ENCODE measurements at regions not wholly inside any gene's neighbourhood (a gene's known extent, or its start where the extent isn't known, plus 50 kb on each side); places are given as distances from the start of the nearest gene placed in this dataset.
"Not testable (repeated sequence)": the region's sequence is repeated elsewhere in the genome, so short reads cannot be mapped to it uniquely, and the experiment has no call there.

DNA sequence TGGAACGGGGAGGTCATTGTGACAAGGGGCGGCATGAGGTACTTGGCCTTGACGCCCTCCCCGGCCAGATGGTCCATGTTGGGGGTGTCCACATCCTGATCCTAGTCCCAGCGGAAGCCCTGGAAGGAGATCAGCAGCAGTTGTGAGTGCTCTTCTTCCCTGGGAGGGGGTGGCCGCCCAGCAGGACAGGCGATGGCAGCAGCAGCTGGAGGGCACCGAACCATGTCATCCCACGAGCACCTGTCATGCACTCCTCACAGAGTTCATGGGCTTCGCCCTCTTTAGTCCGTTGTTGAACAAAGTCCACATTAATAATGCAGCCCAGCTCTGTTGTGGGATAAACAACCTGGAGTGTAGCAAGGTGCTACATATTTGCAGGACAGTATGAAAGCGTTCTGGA is 130.7 kb downstream of the UNC93B1 start:
- not testable (repeated sequence) for DNase-seq (ENCODE audit: low spot score)

DNA sequence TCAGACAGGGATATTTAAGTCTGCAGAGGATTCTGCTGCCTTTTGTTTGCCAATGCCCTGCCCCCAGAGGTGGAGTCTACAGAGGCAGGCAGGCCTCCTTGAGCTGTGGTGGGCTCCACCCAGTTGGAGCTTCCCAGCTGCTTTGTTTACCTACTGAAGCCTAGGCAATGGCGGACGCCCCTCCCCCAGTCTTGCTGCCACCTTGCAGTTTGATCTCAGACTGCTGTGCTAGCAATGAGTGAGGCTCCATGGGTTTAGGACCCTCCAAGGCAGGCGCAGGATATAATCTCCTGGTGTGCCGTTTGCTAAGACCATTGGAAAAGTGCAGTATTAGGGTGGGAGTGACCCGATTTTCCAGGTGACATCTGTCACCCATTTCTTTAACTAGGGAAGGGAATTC is 132.7 kb downstream of the UNC93B1 start:
- not testable (repeated sequence) for DNase-seq (ENCODE audit: low spot score)

GRCh38 chr11:67862896-67863295 is 141.0 kb downstream of the UNC93B1 start:
- not testable (repeated sequence) for DNase-seq (ENCODE audit: low spot score)

- DNase-seq (ENCODE audit: low spot score), result not testable (repeated sequence)
These were observed 144.3 kb downstream of the UNC93B1 start for GRCh38 chr11:67859513-67860161.

- not testable (repeated sequence) for DNase-seq (ENCODE audit: low spot score)
These were observed 153.2 kb downstream of the UNC93B1 start for GRCh38 chr11:67850747-67851146.

DNA sequence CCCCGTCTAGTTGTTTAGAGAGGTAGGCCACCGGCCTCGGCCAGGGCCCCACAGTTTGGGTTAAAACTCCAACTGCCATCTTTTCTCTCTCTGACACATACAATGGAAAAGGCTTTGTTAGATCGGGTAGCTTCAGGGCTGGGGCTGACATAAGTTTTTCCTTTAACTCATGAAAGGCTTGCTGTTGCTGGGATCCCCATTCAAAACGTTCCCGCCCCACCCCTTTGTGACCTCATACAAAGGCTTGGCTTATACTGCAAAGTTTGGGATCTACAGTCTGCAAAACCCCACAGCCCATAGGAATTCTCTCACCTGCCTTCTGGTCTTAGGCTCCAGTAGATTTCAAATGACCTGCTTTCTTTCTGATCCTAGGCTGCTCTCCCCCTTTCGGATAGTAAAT is 154.1 kb downstream of the UNC93B1 start:
- DNase-seq (ENCODE audit: low spot score), result not testable (repeated sequence)

GRCh38 chr11:67847896-67848875 is 155.7 kb downstream of the UNC93B1 start:
- not testable (repeated sequence) for DNase-seq (ENCODE audit: low spot score)

- not testable (repeated sequence) for DNase-seq (ENCODE audit: low spot score)
These were observed 157.6 kb downstream of the UNC93B1 start for GRCh38 chr11:67846303-67846702.

- not testable (repeated sequence) for DNase-seq (ENCODE audit: low spot score)
These were observed 158.6 kb downstream of the UNC93B1 start for GRCh38 chr11:67845296-67845695.

GRCh38 chr11:67840599-67840998 is 163.3 kb downstream of the UNC93B1 start:
- DNase-seq (ENCODE audit: low spot score), result not testable (repeated sequence)

DNA sequence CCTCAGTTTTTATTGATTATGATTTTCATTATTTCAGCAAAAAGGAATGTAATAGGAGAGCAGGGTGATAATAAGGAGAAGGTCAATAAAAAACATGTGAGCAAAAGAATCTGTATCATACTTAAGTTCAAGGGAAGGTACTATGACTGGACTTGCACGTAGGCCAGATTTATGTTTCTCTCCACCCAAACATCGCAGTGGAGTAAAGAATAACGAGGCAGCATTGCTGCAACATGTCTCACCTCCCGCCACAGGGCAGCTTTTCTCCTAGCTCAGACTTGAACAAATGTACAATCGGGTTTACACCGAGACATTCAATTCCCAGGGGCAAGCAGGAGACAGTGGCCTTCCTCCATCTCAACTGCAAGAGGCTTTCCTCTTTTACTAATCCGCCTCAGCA is 155.7 kb upstream of the ALDH3B2 start:
- DNase-seq (ENCODE audit: low spot score), result not testable (repeated sequence)

- not testable (repeated sequence) for DNase-seq (ENCODE audit: low spot score)
These were observed 152.5 kb upstream of the ALDH3B2 start for GRCh38 chr11:67826951-67827296.

DNA sequence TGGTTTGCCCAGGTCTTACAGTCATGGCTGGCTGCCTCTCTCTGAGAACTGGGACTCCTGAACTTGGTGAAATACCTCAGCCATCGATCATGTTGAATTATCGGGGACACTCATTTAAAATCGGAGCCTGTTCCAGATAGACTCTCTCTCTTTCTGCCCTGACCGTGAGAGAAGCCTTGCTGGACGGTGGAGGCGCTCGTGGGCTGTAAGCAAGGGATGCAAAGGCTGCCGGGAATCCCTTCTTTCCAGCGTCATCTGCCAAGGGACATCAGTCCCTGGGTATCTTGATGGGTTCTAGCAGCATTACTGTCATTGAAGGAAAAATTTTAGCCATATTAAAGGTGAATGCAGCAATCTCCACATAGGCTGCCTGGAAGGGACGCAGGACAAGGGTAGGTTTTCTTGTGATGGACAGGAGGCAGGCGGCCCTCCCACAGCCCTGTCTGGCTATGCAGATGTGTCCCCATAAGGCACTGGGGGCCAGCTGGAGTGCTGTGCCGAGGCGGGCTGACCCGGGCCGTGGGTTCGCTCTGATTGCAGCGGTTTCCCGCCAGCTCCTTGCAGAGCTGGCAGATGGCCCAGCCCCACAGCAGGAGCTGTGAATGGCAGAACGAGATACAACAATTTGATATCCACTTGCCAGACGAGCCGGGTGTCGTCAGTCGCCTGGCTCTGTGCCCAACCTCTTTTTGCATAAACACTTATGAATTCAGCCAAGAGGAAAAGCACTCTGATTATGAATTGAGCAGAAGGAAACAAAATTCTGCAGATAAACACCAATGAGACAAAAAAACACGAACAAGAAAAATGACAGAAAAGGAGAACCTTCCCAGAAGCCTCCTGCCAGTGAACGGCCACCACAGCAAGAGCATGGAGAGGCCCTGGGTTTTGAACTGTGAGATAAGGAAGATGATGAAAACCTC is 151.9 kb upstream of the ALDH3B2 start:
- DNase-seq (ENCODE audit: low spot score), result peak; percentile 4

- not testable (repeated sequence) for DNase-seq (ENCODE audit: low spot score)
These were observed 150.4 kb upstream of the ALDH3B2 start for GRCh38 chr11:67824861-67825260.

DNA sequence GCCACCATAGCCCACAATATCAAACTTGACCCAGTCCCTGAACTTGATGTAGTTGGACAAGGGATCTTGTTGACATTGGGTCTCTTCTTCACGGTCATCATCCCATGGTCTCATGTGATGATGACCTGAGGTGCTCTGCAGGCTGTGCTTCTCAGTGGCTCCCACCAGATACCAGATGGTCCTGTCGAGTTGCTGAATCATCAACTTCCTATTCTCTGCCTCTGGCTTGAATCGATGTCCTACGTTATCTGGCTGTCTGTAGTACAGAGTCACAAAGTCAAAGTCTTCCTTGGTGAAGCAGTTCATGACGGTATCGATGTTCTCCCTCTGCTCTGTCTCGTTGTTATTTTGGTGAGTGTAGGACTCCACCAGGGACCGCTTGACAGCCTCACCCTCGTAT is 145.7 kb upstream of the ALDH3B2 start:
- no peak for DNase-seq (ENCODE audit: low spot score)

DNA sequence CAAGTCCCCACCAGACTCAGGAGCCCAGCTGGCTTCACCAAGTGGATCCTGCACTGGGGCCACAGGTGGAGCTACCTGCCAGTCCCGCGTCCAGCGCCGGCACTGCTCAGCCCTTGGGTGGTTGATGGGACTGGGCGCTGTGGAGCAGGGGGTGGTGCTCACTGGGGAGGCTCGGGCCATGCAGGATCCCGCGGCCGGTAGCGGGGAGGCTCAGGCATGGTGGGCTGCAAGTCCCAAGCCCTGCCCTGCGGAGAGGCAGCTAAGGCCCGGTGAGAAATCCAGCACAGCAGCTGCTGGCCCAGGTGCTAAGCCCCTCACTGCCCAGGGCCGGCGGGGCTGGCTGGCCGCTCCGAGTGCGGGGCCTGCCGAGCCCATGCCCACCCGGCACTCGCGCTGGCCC is 143.1 kb upstream of the ALDH3B2 start:
- not testable (repeated sequence) for DNase-seq (ENCODE audit: low spot score)

DNA sequence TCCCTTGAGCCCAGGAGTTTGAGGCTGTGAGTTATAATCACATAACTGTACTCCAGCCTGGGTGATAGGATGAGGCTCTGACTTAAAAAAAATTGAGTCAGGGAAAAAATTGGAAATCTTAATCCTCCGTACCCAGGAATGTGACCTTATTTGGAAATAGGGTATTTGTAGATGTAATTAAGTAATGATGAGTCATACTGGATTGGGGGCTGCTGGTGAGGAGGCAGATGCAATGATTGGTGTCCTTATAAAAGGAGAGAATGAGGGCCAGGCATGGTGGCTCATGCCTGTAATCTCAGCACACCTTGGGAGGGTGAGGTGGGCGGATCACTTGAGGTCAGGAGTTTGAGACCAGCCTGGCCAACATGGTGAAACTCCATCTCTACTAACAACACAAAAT is 134.9 kb upstream of the ALDH3B2 start:
- not testable (repeated sequence) for DNase-seq (ENCODE audit: low spot score)

DNA sequence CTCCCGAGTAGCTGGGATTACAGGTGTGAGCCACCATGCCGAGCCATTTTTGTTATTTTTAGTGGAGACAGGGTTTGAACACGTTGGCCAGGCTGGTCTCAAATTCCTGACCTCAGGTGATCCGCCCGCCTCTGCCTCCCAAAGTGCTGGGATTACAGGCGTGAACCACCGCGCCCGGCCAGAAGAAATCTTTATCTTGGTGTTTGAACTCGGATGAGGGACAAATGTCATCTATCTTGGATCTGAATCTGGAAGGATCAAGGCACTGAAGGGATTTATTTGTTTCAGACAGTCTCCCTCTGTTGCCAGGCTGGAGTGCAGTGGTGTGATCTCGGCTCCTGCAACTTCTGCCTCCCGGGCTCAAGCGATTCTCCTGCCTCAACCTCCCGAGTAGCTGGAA is 133.5 kb upstream of the ALDH3B2 start:
- DNase-seq (ENCODE audit: low spot score), result not testable (repeated sequence)

DNA sequence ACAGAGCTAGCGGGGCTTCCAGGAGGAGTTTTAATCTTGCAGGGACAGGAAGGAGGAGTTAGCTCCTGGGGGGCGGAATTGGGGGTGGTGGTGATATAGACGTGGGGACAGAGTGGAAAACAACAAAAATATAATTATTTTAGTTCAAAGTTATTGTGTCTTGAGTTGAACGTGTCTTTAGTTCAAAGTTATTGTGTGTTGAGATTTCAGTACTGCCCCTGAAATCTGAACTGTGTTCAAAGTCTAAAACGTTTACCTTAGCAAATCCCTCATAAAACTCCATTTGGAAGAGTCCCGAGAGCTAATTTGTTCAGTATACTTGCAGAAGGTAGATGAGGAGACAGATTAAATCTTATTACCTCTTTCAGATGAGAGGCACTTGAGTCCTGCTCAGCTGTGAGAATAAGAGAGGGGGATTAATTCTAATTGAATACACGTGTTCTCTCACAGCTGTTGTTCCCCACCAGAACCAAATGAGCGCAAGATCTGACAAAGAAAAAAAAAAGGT is 132.4 kb upstream of the ALDH3B2 start:
- not testable (repeated sequence) for DNase-seq (ENCODE audit: low spot score)

DNA sequence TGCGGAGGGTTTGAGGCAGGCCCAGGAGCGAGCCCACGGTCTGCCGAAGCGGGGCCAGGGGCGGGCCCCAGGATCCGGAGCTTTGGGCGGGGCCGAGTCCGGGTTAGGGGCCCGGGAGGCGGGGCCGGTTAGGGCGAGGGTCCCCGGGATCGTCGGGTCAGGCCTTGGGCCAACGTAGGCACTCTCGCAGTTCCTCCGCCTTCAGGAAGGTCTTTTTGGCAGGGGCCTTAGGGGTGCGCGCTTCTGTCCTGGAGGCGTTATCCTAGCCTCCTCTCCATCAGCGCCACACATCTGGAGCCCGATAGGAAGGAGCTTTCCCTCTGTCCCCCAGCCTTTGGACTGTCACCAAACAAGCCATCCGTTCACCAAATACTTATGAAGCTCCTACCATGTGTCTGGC is 131.8 kb upstream of the ALDH3B2 start:
- DNase-seq (ENCODE audit: low spot score), result not testable (repeated sequence)

DNA sequence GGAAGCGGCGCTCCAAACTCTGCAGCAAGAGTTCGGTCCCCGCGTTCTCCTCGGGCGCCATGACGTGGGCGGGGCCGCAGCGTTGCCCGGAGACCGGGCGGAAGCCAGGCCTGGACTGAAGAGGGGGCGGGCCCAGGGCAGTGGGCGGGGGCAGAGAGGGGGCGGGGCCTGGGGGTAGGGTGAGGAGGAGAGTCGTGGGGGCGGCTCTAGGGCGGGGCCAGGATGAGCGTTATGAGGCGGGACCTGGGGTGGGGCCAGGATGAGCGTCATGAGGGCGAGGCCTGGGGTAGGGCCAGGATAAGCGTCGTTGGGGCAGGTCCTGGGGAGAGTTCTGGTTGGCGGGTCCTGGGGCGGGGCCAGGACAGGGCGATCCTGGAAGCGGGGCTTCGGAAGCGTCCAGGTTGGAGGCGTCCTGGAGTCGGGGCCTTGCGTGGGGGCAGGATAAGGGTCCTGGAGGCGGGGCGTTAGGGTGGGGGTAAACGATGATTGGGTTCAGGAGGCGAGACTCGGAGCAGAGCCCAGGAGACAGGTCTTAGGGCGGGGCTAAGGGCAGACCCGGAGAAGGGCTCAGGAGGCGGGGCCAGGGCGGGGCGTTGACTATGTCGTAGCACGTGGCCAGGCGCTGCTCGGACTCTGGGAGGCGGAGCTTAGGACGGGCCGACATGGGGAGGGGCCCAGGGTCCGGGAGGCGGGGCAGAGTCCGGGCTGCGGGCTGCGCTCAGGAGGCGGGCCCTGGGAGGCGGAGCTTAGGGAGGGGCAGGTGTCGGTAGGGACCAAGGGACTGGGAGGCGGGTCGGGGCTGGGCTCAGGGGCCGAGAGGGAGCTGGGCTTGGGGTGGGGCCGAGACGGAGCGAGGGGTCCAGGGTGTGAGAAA is 131.1 kb upstream of the ALDH3B2 start:
- peak; percentile 91 for DNase-seq (ENCODE audit: low spot score)
